CD4-positive, alpha-beta T cell (primary cell): ENCODE measurements at regions not wholly inside any gene's neighbourhood (a gene's known extent, or its start where the extent isn't known, plus 50 kb on each side); places are given as distances from the start of the nearest gene placed in this dataset.
"Not testable (repeated sequence)": the region's sequence is repeated elsewhere in the genome, so short reads cannot be mapped to it uniquely, and the experiment has no call there.

ENCODE experiments used
- ATAC-seq: fragments of 200-7000 bp; cut with Tn5 transposase; one replicate; pipeline ENCODE4 v1.10.0; 2022; ENCODE audit warnings: mild to moderate bottlenecking; ENCODE audit not compliant: poor library complexity
- CTCF ChIA-PET: fragments of 350-600 bp; sonication (Branson Sonifier 250); formaldehyde crosslinking; loops from one replicate; lab custom pipeline; 2021; ENCODE audit warnings: antibody characterized with exemption, inconsistent platforms; lab: Charles Lee
- POLR2A ChIA-PET: fragments of 350-600 bp; sonication (Branson Sonifier 250); formaldehyde crosslinking; loops from one replicate; lab custom pipeline; 2021; ENCODE audit warnings: antibody characterized with exemption, inconsistent platforms; lab: Charles Lee
- DNase-seq, 14 experiments: peaks; one replicate each; pipeline ENCODE4 v3.0.0-alpha.2; 2013 to 2020; ENCODE audit warnings: mixed read lengths in 2 of 14
- H3K27ac ChIP-seq, 2 donors: one replicate each; pipeline versions ENCODE4 v1.5.1 to v1.7.0; 2013; ENCODE audit warnings: low read length in 2 of 2, low read depth in 1 of 2, mild to moderate bottlenecking in 1 of 2
- H3K27me3 ChIP-seq, 2 experiments: 1 replicate in 1 of 2; 2 replicates in 1 of 2; pipeline versions ENCODE4 v1.6.1 to v1.7.0; 2013; ENCODE audit warnings: low read length in 2 of 2, control low read depth in 1 of 2, mild to moderate bottlenecking in 1 of 2, moderate library complexity in 1 of 2; ENCODE audit not compliant: insufficient read depth in 2 of 2, control insufficient read depth in 1 of 2
- H3K36me3 ChIP-seq: one replicate; pipeline ENCODE4 v1.6.1; 2013; ENCODE audit warnings: low read length, control low read depth; ENCODE audit not compliant: insufficient read depth
- H3K4me1 ChIP-seq: one replicate; pipeline ENCODE4 v1.6.1; 2013; ENCODE audit warnings: low read length, control low read depth; ENCODE audit not compliant: insufficient read depth
- H3K4me3 ChIP-seq: one replicate; pipeline ENCODE4 v1.5.1; 2013; ENCODE audit warnings: mild to moderate bottlenecking, low read length, moderate library complexity
- H3K9me3 ChIP-seq, 2 experiments: 1 replicate in 1 of 2; 2 replicates in 1 of 2; pipeline versions ENCODE4 v1.6.1 to v1.7.0; 2013; ENCODE audit warnings: low read length in 2 of 2, mild to moderate bottlenecking in 2 of 2, control low read depth in 1 of 2, moderate library complexity in 1 of 2; ENCODE audit not compliant: control insufficient read depth in 1 of 2, insufficient read depth in 1 of 2
- H3K27ac Mint-ChIP-seq: one replicate; pipeline ENCODE4 v1.8.0; 2020; ENCODE audit warnings: mixed read lengths
- H3K27me3 Mint-ChIP-seq: one replicate; pipeline ENCODE4 v1.8.0; 2021; ENCODE audit warnings: mixed read lengths
- H3K36me3 Mint-ChIP-seq: one replicate; pipeline ENCODE4 v1.8.0; 2021; ENCODE audit warnings: low read depth, mixed read lengths
- H3K4me1 Mint-ChIP-seq: one replicate; pipeline ENCODE4 v1.8.0; 2021; ENCODE audit warnings: low read depth, mixed read lengths
- H3K4me3 Mint-ChIP-seq: one replicate; pipeline ENCODE4 v1.8.0; 2020; ENCODE audit warnings: mild to moderate bottlenecking, mixed read lengths
- H3K9me3 Mint-ChIP-seq: one replicate; pipeline ENCODE4 v1.8.0; 2020; ENCODE audit warnings: mixed read lengths
- CTCF ChIP-seq: fragments of 200-600 bp; IDR thresholded peaks from one replicate; pipeline ENCODE4 v1.8.0; 2022; ENCODE audit warnings: antibody characterized with exemption, mild to moderate bottlenecking
- intact Hi-C, 2 experiments: fragments of 100-400 bp; cut with DNase I in 1 of 2; cut with micrococcal nuclease in 1 of 2; formaldehyde crosslinking; loops; one replicate each; pipeline versions ENCODE4 v1.15.1 to v1.9.0; 2023 to 2025; cut with DNase I, micrococcal nuclease

GRCh38 chr3:132981719-132982118, 56.5 kb upstream of the TMEM108 start:
- Histone ChIP-seq H3K36me3 (no peaks in the 10 kb centered on the region), H3K27me3 (no peaks in the 10 kb centered on the region), H3K4me3 (no peak overlapping the region), H3K9me3 (peaks cover 0 to 5% of the 10 kb centered on the region in 2 experiments), H3K27ac (no peak overlapping the region), H3K4me1 (no peaks in the 10 kb centered on the region)
- Mint-ChIP-seq H3K27ac (no peak overlapping the region), H3K4me3 (no peak overlapping the region), H3K9me3 (peaks cover 13% of the 10 kb centered on the region), H3K27me3 (peaks cover 4% of the 10 kb centered on the region), H3K4me1 (no peaks in the 10 kb centered on the region), H3K36me3 (no peaks in the 10 kb centered on the region)
- TF ChIP-seq CTCF: no peak
- ChIA-PET POLR2A (no interaction called here), CTCF (no interaction called here)
- ATAC-seq (no peak), DNase-seq (no peak)
- intact Hi-C loops: no loop called here

GRCh38 chr3:132980102-132980501, 58.1 kb upstream of the TMEM108 start:
- DNase-seq (no peak), ATAC-seq (no peak)
- Histone ChIP-seq H3K27me3 (no peaks in the 10 kb centered on the region), H3K4me1 (no peaks in the 10 kb centered on the region), H3K27ac (no peak overlapping the region), H3K4me3 (no peak overlapping the region), H3K9me3 (peaks cover 0 to 5% of the 10 kb centered on the region in 2 experiments), H3K36me3 (no peaks in the 10 kb centered on the region)
- Mint-ChIP-seq H3K27ac (no peak overlapping the region), H3K4me1 (no peaks in the 10 kb centered on the region), H3K36me3 (no peaks in the 10 kb centered on the region), H3K4me3 (no peak overlapping the region), H3K9me3 (peaks cover 13% of the 10 kb centered on the region), H3K27me3 (peaks cover 4% of the 10 kb centered on the region)
- ChIA-PET POLR2A (no interaction called here), CTCF (no interaction called here)
- TF ChIP-seq CTCF: no peak
- intact Hi-C loops: no loop called here

- ATAC-seq (no peak), DNase-seq (no peak)
- Mint-ChIP-seq H3K4me3 (no peak overlapping the region), H3K36me3 (no peaks in the 10 kb centered on the region), H3K4me1 (no peaks in the 10 kb centered on the region), H3K9me3 (peaks cover 13% of the 10 kb centered on the region), H3K27ac (no peak overlapping the region), H3K27me3 (peaks cover 4% of the 10 kb centered on the region)
- no peak for TF ChIP-seq CTCF
- Histone ChIP-seq H3K27me3 (no peaks in the 10 kb centered on the region), H3K36me3 (no peaks in the 10 kb centered on the region), H3K27ac (no peak overlapping the region), H3K4me1 (no peaks in the 10 kb centered on the region), H3K9me3 (peaks cover 0 to 5% of the 10 kb centered on the region in 2 experiments), H3K4me3 (no peak overlapping the region)
- intact Hi-C loops: no loop called here
- CTCF ChIA-PET: no interaction called here
- POLR2A ChIA-PET: no interaction called here
Measured at GRCh38 chr3:132979606-132980005, 58.6 kb upstream of the TMEM108 start.

- H3K27ac ChIP-seq, H3K27me3 ChIP-seq, POLR2A ChIA-PET, H3K36me3 ChIP-seq, H3K4me1 ChIP-seq, H3K4me1 Mint-ChIP-seq, H3K36me3 Mint-ChIP-seq, ATAC-seq, DNase-seq, H3K27ac Mint-ChIP-seq, CTCF ChIA-PET, H3K4me3 ChIP-seq, H3K9me3 ChIP-seq, intact Hi-C loops, H3K4me3 Mint-ChIP-seq, H3K27me3 Mint-ChIP-seq: not testable (repeated sequence)
- H3K9me3 Mint-ChIP-seq: peaks cover 13% of the 10 kb centered on the region
Measured at GRCh38 chr3:132978946-132979345, 59.2 kb upstream of the TMEM108 start.
